K562 (cell line): ENCODE measurements at regions not wholly inside any gene's neighbourhood (a gene's known extent, or its start where the extent isn't known, plus 50 kb on each side); places are given as distances from the start of the nearest gene placed in this dataset.

Experiments used
- CBX8 ChIP-seq: fragments of 200-600 bp; sonication (generic); IDR thresholded peaks from 2 replicates; pipeline ENCODE4 v1.6.1; 2012; ENCODE audit warnings: borderline replicate concordance, mixed run types, low read depth, mild to moderate bottlenecking, moderate library complexity, mixed read lengths, low read length, control low read depth, inconsistent platforms; ENCODE audit not compliant: poor library complexity, severe bottlenecking; ENCODE audit errors: extremely low read depth
- MAFG ChIP-seq: fragments of 450-650 bp; conservative IDR thresholded peaks from 2 replicates; pipeline ENCODE4 v1.6.1; 2016; ENCODE audit warnings: missing genetic modification characterization, missing compliant biosample characterization
- NCOA2 ChIP-seq, 2 experiments: fragments of 450-650 bp; IDR thresholded peaks; 2 replicates each; pipeline ENCODE4 v1.6.1; 2018; ENCODE audit warnings: mild to moderate bottlenecking in 2 of 2, moderate library complexity in 1 of 2; ENCODE audit not compliant: partially characterized antibody in 2 of 2
- RHOXF2B ChIP-seq: fragments of 250-450 bp; sonication (Bioruptor Pico); conservative IDR thresholded peaks from 2 replicates; pipeline ENCODE4 v1.5.1; 2021
- SUPT5H ChIP-seq: fragments of 450-650 bp; IDR thresholded peaks from 2 replicates; pipeline ENCODE4 v1.6.1; 2016
- ZKSCAN8 ChIP-seq: fragments of 200-800 bp; sonication (Bioruptor generic); IDR thresholded peaks from 2 replicates; pipeline ENCODE4 v1.6.1; 2016; ENCODE audit warnings: missing genetic modification characterization, missing compliant biosample characterization
- TF ChIP-seq, protein P1 (sequence below): fragments of 450-650 bp; IDR thresholded peaks from 2 replicates; pipeline ENCODE4 v1.6.1; 2014; ENCODE audit warnings: low read depth, mild to moderate bottlenecking, moderate library complexity, borderline replicate concordance
- TF ChIP-seq, protein P2 (sequence below): fragments of 250-450 bp; sonication (Bioruptor Pico); IDR thresholded peaks from 2 replicates; pipeline ENCODE4 v1.4.0; 2020
- TF ChIP-seq, protein P3 (sequence below): fragments of 250-450 bp; sonication (Bioruptor Pico); IDR thresholded peaks from 2 replicates; pipeline ENCODE4 v1.5.0; 2021

DNA sequence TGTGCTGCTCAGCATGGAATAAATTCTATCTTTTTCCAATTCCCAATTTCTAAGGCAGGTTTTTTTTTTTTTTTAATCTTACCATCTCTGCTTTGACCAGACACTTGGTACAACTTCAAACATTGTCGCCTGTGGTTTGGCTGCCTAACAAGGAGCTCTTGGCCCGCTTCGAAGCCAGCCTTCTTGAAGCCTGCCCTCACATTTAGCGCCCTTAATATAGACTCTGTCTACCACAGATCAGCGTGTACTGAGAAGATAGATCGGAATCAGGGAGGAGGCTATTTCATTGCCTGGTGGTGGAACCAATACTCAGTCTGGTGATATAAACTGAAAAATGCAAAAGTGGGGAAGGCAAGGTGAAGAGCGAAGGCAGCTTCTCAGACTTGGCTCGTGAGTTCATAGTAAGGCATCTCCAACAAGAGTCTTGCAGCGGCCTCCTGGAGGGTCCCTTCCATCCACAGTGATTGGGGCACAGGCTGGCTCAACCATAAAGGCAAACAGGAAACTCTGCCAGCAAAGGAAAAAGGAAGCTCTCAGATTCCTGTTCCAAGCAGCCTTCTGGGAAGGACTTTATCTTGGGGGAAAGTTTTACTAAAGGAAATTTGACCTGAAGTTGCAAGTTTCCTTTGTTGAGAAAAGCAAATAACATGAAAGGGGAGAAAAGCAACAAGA, 103.2 kb upstream of the BCL2L14 start (continued):
- TF ChIP-seq, protein P1, sequence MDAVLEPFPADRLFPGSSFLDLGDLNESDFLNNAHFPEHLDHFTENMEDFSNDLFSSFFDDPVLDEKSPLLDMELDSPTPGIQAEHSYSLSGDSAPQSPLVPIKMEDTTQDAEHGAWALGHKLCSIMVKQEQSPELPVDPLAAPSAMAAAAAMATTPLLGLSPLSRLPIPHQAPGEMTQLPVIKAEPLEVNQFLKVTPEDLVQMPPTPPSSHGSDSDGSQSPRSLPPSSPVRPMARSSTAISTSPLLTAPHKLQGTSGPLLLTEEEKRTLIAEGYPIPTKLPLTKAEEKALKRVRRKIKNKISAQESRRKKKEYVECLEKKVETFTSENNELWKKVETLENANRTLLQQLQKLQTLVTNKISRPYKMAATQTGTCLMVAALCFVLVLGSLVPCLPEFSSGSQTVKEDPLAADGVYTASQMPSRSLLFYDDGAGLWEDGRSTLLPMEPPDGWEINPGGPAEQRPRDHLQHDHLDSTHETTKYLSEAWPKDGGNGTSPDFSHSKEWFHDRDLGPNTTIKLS, result no peak
- TF ChIP-seq ZKSCAN8 (no peak), CBX8 (no peak), MAFG (no peak), NCOA2 (IDR thresholded peaks at IDR 0.05; ENCODE audit: partially characterized antibody in 2 of 2) (no peak), RHOXF2B (no peak), SUPT5H (no peak)
- TF ChIP-seq, protein P2, sequence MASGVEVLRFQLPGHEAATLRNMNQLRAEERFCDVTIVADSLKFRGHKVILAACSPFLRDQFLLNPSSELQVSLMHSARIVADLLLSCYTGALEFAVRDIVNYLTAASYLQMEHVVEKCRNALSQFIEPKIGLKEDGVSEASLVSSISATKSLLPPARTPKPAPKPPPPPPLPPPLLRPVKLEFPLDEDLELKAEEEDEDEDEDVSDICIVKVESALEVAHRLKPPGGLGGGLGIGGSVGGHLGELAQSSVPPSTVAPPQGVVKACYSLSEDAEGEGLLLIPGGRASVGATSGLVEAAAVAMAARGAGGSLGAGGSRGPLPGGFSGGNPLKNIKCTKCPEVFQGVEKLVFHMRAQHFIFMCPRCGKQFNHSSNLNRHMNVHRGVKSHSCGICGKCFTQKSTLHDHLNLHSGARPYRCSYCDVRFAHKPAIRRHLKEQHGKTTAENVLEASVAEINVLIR (CRISPR knock-in tag), result no peak
- TF ChIP-seq, protein P3, sequence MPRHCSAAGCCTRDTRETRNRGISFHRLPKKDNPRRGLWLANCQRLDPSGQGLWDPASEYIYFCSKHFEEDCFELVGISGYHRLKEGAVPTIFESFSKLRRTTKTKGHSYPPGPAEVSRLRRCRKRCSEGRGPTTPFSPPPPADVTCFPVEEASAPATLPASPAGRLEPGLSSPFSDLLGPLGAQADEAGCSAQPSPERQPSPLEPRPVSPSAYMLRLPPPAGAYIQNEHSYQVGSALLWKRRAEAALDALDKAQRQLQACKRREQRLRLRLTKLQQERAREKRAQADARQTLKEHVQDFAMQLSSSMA (CRISPR knock-in tag), result no peak
